ENCODE measurements at regions not wholly inside any gene's neighbourhood (a gene's known extent, or its start where the extent isn't known, plus 50 kb on each side); places are given as distances from the start of the nearest gene placed in this dataset.

DNA sequence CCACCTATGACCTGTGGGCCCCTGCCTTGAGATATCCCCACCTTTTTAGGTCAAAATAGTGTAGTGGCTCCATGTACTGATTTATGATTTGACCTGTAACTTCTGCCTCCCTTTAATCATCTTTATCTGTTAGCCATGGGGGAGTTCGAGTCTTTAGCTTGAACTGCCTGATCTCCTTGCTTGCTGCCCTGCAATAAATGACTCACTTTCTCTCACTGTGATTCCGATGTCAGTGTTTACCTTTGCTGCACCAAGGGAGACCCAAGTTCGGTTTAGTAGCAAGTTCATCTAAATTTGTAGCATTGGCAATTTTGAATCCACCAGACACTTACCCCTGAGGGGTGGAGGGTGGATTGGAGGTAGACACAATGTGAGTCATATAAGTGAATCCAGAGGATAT is 814.6 kb upstream of the AUTS2 start:
- no peak overlapping the region for H2BK120ac ChIP-seq (ENCODE audit: low read depth, low read length)
- no peak overlapping the region for H3K4me3 ChIP-seq (ENCODE audit: insufficient read depth, low read depth, low read length)
- no peak overlapping the region for H2AK9ac ChIP-seq (replicated peaks; ENCODE audit: low read depth, low read length, poor library complexity)
- no peaks in the 10 kb centered on the region for H3K79me1 ChIP-seq (ENCODE audit: low read depth in 1 of 2, low read length in 2 of 2)
- no peak for TF ChIP-seq MAFK (IDR thresholded peaks at IDR 0.05; ENCODE audit: low read depth, low read length)
- TF ChIP-seq POLR2A (IDR thresholded peaks at IDR 0.05; ENCODE audit: low read depth, low read length): no peak
- TF ChIP-seq FOS (IDR thresholded peaks at IDR 0.05; ENCODE audit: low read depth, low read length): no peak
- TF ChIP-seq RFX5 (IDR thresholded peaks at IDR 0.05; ENCODE audit: low read depth, low read length): no peak
- TF ChIP-seq, protein P1, sequence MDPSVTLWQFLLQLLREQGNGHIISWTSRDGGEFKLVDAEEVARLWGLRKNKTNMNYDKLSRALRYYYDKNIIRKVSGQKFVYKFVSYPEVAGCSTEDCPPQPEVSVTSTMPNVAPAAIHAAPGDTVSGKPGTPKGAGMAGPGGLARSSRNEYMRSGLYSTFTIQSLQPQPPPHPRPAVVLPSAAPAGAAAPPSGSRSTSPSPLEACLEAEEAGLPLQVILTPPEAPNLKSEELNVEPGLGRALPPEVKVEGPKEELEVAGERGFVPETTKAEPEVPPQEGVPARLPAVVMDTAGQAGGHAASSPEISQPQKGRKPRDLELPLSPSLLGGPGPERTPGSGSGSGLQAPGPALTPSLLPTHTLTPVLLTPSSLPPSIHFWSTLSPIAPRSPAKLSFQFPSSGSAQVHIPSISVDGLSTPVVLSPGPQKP (IDR thresholded peaks at IDR 0.05; ENCODE audit: borderline replicate concordance, low read depth, low read length): no peak
- no peak for TF ChIP-seq SMC3 (IDR thresholded peaks at IDR 0.05; ENCODE audit: low read depth, low read length)
- TF ChIP-seq, protein P2, sequence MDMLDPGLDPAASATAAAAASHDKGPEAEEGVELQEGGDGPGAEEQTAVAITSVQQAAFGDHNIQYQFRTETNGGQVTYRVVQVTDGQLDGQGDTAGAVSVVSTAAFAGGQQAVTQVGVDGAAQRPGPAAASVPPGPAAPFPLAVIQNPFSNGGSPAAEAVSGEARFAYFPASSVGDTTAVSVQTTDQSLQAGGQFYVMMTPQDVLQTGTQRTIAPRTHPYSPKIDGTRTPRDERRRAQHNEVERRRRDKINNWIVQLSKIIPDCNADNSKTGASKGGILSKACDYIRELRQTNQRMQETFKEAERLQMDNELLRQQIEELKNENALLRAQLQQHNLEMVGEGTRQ (IDR thresholded peaks at IDR 0.05; ENCODE audit: low read depth, low read length): no peak
- TF ChIP-seq MXI1 (IDR thresholded peaks at IDR 0.05; ENCODE audit: borderline replicate concordance, low read depth, low read length): no peak
- no peak for TF ChIP-seq BHLHE40 (IDR thresholded peaks at IDR 0.05; ENCODE audit: low read depth, low read length)
- no peak for TF ChIP-seq NFE2L2 (IDR thresholded peaks at IDR 0.05; ENCODE audit: low read depth, low read length)
- TF ChIP-seq CHD1 (IDR thresholded peaks at IDR 0.05; ENCODE audit: low read depth, low read length): no peak
- no peak overlapping the region for H3K4me2 ChIP-seq (ENCODE audit: low read depth, low read length)
- no peak overlapping the region for H3K23ac ChIP-seq (ENCODE audit: low read depth, low read length)
- no peak overlapping the region for H3K56ac ChIP-seq (ENCODE audit: extremely low read depth, insufficient read depth, low read length)
- BruUV-seq (replicated peaks): no TSS peak
- no peaks in the 10 kb centered on the region for H3K4me1 ChIP-seq (ENCODE audit: control insufficient read depth, insufficient read depth, low read length)
- no CpG with 5 or more reads among the region's 3 CpGs for WGBS, 2 experiments (ENCODE audit: extremely low coverage in 2 of 2, insufficient read length in 1 of 2)
- H4K5ac ChIP-seq (ENCODE audit: low read depth, low read length): no peak overlapping the region
- no peak overlapping the region for H3K9ac ChIP-seq (ENCODE audit: low read depth, low read length)
- no peak overlapping the region for H2AFZ ChIP-seq (replicated peaks; ENCODE audit: low read length, poor library complexity)
- no peak overlapping the region for H4K8ac ChIP-seq (ENCODE audit: low read depth in 2 of 2, low read length in 2 of 2)
- no peaks in the 10 kb centered on the region for H3K36me3 ChIP-seq (ENCODE audit: control insufficient read depth, insufficient read depth, low read length)
- H4K20me1 ChIP-seq (ENCODE audit: insufficient read depth, low read length): no peaks in the 10 kb centered on the region
- H3K9me1 ChIP-seq (ENCODE audit: insufficient read depth, low read length): no peaks in the 10 kb centered on the region
- CTCF ChIA-PET: no interaction called here
- DNase-seq (peak; percentile 14), ATAC-seq (ENCODE audit: low read depth) (no peak; the same call in 1 of the 2 replicates)
- no peak overlapping the region for H2AK5ac ChIP-seq (ENCODE audit: low read depth, low read length)
- H2BK15ac ChIP-seq (ENCODE audit: low read depth, low read length): no peak overlapping the region
- H3K14ac ChIP-seq (replicated peaks; ENCODE audit: low read depth, low read length): no peak overlapping the region
- H2BK5ac ChIP-seq (ENCODE audit: low read depth, low read length, poor library complexity, severe bottlenecking): no peak overlapping the region
- no peak overlapping the region for H2BK20ac ChIP-seq (ENCODE audit: low read depth, low read length)
- in situ Hi-C loops (cut with MboI; ENCODE audit: low sequenced_read_pairs): no loop called here
- H3K27ac ChIP-seq (ENCODE audit: insufficient read depth, low read length): no peak overlapping the region
- no peak overlapping the region for H3K4ac ChIP-seq (ENCODE audit: low read depth, low read length)
- peaks cover 1% of the 10 kb centered on the region for H3K9me3 ChIP-seq (ENCODE audit: control insufficient read depth, insufficient read depth, low read length)
- POLR2A ChIA-PET (ENCODE audit: unreplicated experiment): no interaction called here
- H3K18ac ChIP-seq (ENCODE audit: low read depth, low read length): no peak overlapping the region
- no peaks in the 10 kb centered on the region for H3K27me3 ChIP-seq (ENCODE audit: control insufficient read depth, insufficient read depth, low read length)
- H4K91ac ChIP-seq (ENCODE audit: insufficient read depth, low read depth, low read length): no peak overlapping the region
- dilution Hi-C loops (cut with HindIII; ENCODE audit: low sequenced_read_pairs, unreplicated experiment): no loop called here
- intact Hi-C loops (cut with micrococcal nuclease): no loop called here

All from IMR-90 (cell line).